GM10266 (cell line): ENCODE measurements at regions not wholly inside any gene's neighbourhood (a gene's known extent, or its start where the extent isn't known, plus 50 kb on each side); places are given as distances from the start of the nearest gene placed in this dataset.
"Not testable (repeated sequence)": the region's sequence is repeated elsewhere in the genome, so short reads cannot be mapped to it uniquely, and the experiment has no call there.

Experiments used
- DNase-seq: peaks from one replicate; pipeline ENCODE4 v3.0.0; 2012; ENCODE audit errors: extremely low spot score
- CTCF ChIP-seq: IDR thresholded peaks from 2 replicates; pipeline ENCODE4 v1.5.1; 2012; ENCODE audit warnings: mild to moderate bottlenecking, low read depth; ENCODE audit not compliant: control insufficient read depth, insufficient read depth; ENCODE audit errors: missing control alignments

GRCh38 chr7:10637991-10638390, 335.7 kb upstream of the PHF14 start:
- no peak for DNase-seq
- TF ChIP-seq CTCF: no peak

- DNase-seq: no peak
- no peak for TF ChIP-seq CTCF
Measured at GRCh38 chr7:10643545-10643944, 330.1 kb upstream of the PHF14 start.

- DNase-seq: no peak
- TF ChIP-seq CTCF: no peak
Measured at GRCh38 chr7:10644849-10645248, 328.8 kb upstream of the PHF14 start.

GRCh38 chr7:10646194-10646593, 327.5 kb upstream of the PHF14 start:
- no peak for TF ChIP-seq CTCF
- DNase-seq: no peak

GRCh38 chr7:10648289-10648688, 325.4 kb upstream of the PHF14 start:
- DNase-seq: no peak
- no peak for TF ChIP-seq CTCF

GRCh38 chr7:10649120-10649519, 324.6 kb upstream of the PHF14 start:
- DNase-seq: not testable (repeated sequence)

GRCh38 chr7:10655031-10655430, 318.6 kb upstream of the PHF14 start:
- DNase-seq: no peak
- TF ChIP-seq CTCF: no peak

GRCh38 chr7:10657201-10657600, 316.5 kb upstream of the PHF14 start:
- TF ChIP-seq CTCF: no peak
- DNase-seq: no peak
